ENCODE measurements at regions not wholly inside any gene's neighbourhood (a gene's known extent, or its start where the extent isn't known, plus 50 kb on each side); places are given as distances from the start of the nearest gene placed in this dataset.

DNA sequence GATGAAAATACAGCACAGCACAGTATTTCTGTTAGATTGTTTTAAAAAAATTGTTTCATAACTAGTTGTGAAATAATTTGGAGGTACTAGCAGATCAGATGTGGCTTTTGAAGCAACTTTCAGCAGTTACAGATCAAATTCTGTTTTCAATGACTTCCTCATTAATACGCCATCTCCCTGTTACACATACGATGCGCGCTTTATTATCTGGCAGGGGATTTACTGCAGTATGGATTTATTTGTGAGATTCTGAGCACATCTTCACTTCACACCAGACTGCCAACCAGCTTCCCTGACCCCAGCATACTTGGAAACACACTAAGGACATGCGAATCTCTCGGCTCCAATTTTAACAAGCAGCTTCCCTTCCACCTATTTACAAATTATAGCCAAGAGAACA is 235.5 kb upstream of the DIAPH2 start:
- TF ChIP-seq, protein P1, sequence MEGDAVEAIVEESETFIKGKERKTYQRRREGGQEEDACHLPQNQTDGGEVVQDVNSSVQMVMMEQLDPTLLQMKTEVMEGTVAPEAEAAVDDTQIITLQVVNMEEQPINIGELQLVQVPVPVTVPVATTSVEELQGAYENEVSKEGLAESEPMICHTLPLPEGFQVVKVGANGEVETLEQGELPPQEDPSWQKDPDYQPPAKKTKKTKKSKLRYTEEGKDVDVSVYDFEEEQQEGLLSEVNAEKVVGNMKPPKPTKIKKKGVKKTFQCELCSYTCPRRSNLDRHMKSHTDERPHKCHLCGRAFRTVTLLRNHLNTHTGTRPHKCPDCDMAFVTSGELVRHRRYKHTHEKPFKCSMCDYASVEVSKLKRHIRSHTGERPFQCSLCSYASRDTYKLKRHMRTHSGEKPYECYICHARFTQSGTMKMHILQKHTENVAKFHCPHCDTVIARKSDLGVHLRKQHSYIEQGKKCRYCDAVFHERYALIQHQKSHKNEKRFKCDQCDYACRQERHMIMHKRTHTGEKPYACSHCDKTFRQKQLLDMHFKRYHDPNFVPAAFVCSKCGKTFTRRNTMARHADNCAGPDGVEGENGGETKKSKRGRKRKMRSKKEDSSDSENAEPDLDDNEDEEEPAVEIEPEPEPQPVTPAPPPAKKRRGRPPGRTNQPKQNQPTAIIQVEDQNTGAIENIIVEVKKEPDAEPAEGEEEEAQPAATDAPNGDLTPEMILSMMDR (IDR thresholded peaks at IDR 0.05): no peak
- TF ChIP-seq POLR2A (IDR thresholded peaks at IDR 0.05): no peak

All from testis (tissue), 2 donors.